Ishikawa (cell line): ENCODE measurements at regions not wholly inside any gene's neighbourhood (a gene's known extent, or its start where the extent isn't known, plus 50 kb on each side); places are given as distances from the start of the nearest gene placed in this dataset.

Experiments
- CEBPB ChIP-seq: IDR thresholded peaks from 2 replicates; pipeline ENCODE4 v1.6.1; 2012
- CREB1 ChIP-seq: IDR thresholded peaks from 2 replicates; pipeline ENCODE4 v1.6.1; 2012; ENCODE audit warnings: low read depth
- EP300 ChIP-seq: IDR thresholded peaks from 2 replicates; pipeline ENCODE4 v1.6.1; 2012; ENCODE audit warnings: borderline replicate concordance
- NFIC ChIP-seq: IDR thresholded peaks from 2 replicates; pipeline ENCODE4 v1.6.1; 2012
- RAD21 ChIP-seq: IDR thresholded peaks from 2 replicates; pipeline ENCODE4 v1.6.1; 2012; ENCODE audit warnings: low read depth
- TAF1 ChIP-seq: IDR thresholded peaks from 2 replicates; pipeline ENCODE4 v1.6.1; 2012; ENCODE audit warnings: low read depth, mild to moderate bottlenecking
- TCF12 ChIP-seq: IDR thresholded peaks from 2 replicates; pipeline ENCODE4 v1.6.1; 2012; ENCODE audit warnings: low read depth
- TEAD4 ChIP-seq: IDR thresholded peaks from 2 replicates; pipeline ENCODE4 v1.6.1; 2012
- YY1 ChIP-seq: IDR thresholded peaks from 2 replicates; pipeline ENCODE4 v1.6.1; 2012; ENCODE audit warnings: low read depth
- ZBTB7A ChIP-seq: IDR thresholded peaks from 2 replicates; pipeline ENCODE4 v1.6.1; 2012; ENCODE audit warnings: low read depth
- TF ChIP-seq, protein P1 (sequence below): IDR thresholded peaks from 2 replicates; pipeline ENCODE4 v1.6.1; 2012
- TF ChIP-seq, protein P2 (sequence below): IDR thresholded peaks from 2 replicates; pipeline ENCODE4 v1.6.1; 2012; ENCODE audit warnings: low read depth, mild to moderate bottlenecking

DNA sequence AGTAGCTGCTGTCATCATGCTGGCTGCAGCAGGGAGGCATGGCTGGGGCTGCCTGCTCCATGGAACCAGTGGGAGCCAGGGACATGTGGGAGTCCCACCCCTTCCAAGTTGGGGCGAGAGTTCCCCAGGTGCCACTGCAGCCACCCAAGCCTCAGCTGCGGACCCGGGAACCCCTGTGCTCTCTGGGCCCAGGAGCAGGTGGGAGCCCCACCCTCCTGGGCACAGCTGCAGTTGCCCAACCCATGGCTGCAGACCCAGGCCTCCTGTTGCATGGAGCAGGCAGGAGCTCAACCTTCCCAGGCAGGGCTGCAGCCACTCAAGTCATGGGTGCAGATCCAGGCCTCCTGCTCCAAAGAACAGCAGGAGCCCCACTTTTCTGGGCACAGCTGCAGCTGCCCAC, 274.2 kb upstream of the KCNJ16 start:
- no peak for TF ChIP-seq TAF1
- TF ChIP-seq, protein P1, sequence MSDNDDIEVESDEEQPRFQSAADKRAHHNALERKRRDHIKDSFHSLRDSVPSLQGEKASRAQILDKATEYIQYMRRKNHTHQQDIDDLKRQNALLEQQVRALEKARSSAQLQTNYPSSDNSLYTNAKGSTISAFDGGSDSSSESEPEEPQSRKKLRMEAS: no peak
- TF ChIP-seq EP300: no peak
- no peak for TF ChIP-seq RAD21
- TF ChIP-seq, protein P2, sequence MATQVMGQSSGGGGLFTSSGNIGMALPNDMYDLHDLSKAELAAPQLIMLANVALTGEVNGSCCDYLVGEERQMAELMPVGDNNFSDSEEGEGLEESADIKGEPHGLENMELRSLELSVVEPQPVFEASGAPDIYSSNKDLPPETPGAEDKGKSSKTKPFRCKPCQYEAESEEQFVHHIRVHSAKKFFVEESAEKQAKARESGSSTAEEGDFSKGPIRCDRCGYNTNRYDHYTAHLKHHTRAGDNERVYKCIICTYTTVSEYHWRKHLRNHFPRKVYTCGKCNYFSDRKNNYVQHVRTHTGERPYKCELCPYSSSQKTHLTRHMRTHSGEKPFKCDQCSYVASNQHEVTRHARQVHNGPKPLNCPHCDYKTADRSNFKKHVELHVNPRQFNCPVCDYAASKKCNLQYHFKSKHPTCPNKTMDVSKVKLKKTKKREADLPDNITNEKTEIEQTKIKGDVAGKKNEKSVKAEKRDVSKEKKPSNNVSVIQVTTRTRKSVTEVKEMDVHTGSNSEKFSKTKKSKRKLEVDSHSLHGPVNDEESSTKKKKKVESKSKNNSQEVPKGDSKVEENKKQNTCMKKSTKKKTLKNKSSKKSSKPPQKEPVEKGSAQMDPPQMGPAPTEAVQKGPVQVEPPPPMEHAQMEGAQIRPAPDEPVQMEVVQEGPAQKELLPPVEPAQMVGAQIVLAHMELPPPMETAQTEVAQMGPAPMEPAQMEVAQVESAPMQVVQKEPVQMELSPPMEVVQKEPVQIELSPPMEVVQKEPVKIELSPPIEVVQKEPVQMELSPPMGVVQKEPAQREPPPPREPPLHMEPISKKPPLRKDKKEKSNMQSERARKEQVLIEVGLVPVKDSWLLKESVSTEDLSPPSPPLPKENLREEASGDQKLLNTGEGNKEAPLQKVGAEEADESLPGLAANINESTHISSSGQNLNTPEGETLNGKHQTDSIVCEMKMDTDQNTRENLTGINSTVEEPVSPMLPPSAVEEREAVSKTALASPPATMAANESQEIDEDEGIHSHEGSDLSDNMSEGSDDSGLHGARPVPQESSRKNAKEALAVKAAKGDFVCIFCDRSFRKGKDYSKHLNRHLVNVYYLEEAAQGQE: no peak
- no peak for TF ChIP-seq CREB1
- TF ChIP-seq TEAD4: no peak
- TF ChIP-seq TCF12: no peak
- TF ChIP-seq CEBPB: no peak
- no peak for TF ChIP-seq NFIC
- no peak for TF ChIP-seq YY1
- TF ChIP-seq ZBTB7A: no peak
